ENCODE measurements at regions not wholly inside any gene's neighbourhood (a gene's known extent, or its start where the extent isn't known, plus 50 kb on each side); places are given as distances from the start of the nearest gene placed in this dataset.

DNA sequence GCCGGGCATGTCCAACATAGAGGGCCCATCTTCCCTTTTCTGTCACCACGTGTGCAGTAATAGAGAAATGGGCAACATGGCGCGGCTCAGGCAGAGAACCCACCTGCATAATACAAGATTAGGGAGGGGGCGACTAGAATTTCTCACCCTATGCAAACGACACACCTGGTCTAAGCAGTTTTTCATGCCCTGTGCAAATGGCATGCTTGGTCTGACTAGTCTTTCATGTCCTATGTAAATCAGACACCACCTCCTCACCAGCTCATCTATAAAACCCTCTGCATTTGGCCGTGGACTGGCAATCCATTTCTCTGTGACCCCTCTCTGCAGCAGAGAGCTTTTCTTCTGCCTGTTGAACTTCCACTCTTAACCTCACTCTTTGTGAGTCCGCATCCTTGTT is 180.2 kb upstream of the PZP start:
- TF ChIP-seq HDGF (IDR thresholded peaks at IDR 0.05), result no peak
- TF ChIP-seq, protein P1, sequence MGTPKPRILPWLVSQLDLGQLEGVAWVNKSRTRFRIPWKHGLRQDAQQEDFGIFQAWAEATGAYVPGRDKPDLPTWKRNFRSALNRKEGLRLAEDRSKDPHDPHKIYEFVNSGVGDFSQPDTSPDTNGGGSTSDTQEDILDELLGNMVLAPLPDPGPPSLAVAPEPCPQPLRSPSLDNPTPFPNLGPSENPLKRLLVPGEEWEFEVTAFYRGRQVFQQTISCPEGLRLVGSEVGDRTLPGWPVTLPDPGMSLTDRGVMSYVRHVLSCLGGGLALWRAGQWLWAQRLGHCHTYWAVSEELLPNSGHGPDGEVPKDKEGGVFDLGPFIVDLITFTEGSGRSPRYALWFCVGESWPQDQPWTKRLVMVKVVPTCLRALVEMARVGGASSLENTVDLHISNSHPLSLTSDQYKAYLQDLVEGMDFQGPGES (IDR thresholded peaks at IDR 0.05), result no peak
